ENCODE measurements at regions not wholly inside any gene's neighbourhood (a gene's known extent, or its start where the extent isn't known, plus 50 kb on each side); places are given as distances from the start of the nearest gene placed in this dataset.
"Not testable (repeated sequence)": the region's sequence is repeated elsewhere in the genome, so short reads cannot be mapped to it uniquely, and the experiment has no call there.

DNA sequence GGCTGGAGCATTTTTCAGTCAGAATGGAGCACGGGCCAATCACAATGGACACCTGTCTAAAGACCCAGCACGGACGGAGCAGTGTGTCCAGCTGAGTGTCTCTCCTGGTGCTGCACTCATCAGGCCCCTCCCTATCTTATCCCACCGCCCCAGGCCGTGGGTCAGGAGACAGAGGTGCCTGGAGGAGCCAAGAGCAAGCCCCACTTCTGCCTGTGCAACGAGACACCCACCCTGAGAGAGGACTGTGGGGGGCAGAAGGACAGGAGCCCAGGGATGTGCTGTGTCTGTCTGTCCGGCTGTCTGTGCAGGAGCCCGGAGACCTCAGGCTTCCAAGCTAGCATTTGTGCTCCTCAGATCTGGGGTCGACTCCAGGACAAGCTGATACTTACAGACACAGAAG lies 69.6 kb upstream of the SFSWAP start:
- no peak for TF ChIP-seq ZNF274 (IDR thresholded peaks at IDR 0.05; ENCODE audit: low read depth, low read length)
- no peak overlapping the region for H3K4me3 ChIP-seq (ENCODE audit: low read length)

DNA sequence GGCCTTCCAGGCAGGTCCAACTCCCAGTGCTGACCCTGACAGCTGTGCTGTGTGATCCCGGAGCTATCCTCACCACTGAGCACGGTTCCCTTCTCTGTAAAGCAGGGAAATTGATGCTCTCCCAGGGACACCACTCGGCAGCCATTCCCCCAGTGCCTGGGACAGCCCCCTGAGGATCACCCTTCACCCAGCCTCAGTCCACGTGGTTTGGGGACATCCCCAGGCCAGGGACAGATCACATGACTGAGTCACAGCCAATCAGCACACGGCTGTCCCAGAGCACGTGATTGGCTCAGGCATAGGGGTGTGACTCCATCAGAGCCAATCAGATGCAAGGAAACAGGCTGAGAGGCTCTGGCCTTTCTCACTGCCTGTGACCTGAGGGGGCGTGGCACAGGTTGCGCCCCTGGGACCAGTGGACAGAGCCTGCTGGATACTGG lies 68.8 kb upstream of the SFSWAP start:
- no peak for TF ChIP-seq ZNF274 (IDR thresholded peaks at IDR 0.05; ENCODE audit: low read depth, low read length)
- H3K4me3 ChIP-seq (ENCODE audit: low read length): no peak overlapping the region

GRCh38 chr12:131642771-131643170 lies 68.1 kb upstream of the SFSWAP start:
- no peak overlapping the region for H3K4me3 ChIP-seq (ENCODE audit: low read length)
- TF ChIP-seq ZNF274 (IDR thresholded peaks at IDR 0.05; ENCODE audit: low read depth, low read length): no peak

GRCh38 chr12:131643631-131644452 lies 67.0 kb upstream of the SFSWAP start:
- TF ChIP-seq ZNF274 (IDR thresholded peaks at IDR 0.05; ENCODE audit: low read depth, low read length): no peak
- H3K4me3 ChIP-seq (ENCODE audit: low read length): no peak overlapping the region

DNA sequence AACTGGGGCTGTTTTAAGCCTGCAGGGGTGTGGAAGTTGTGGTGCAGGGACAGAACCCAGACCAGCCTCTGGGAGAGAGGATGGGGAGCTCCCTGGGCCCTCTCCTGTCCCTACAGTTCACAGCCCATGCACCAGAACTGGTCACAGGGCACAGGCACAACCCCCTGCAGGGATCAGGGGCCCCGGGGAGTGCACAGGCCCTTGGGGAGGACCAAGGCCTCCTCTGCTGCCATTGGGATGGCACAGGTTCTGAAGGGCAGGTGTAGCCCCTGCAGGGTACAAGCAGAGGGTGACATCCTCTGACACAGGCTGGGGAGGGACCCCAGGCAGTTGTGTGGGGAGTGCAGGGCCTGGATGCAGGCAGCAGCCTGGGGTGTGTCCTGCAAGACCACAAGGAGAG lies 66.4 kb upstream of the SFSWAP start:
- H3K4me3 ChIP-seq (ENCODE audit: low read length): no peak overlapping the region
- no peak for TF ChIP-seq ZNF274 (IDR thresholded peaks at IDR 0.05; ENCODE audit: low read depth, low read length)

DNA sequence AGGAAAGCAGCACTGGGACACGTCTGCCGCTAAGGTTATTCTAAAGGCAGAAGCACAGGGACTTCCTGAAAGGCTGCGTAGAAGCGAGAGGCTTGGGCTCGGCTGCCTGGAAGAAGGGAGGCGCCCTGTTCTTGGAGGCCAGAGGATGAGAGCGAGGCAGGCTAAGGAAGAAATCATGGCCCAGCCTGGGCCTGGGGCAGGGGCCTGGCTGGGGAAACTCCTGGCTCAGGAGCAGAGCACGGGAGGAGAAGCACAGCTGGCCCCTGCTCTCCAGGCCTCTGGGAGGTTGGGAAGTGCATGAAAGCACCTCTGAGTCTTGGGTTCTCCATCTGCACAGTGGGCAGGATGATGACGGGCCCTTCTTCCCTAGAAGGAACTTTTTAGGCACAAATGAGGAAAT lies 66.0 kb upstream of the SFSWAP start:
- not testable (repeated sequence) for H3K4me3 ChIP-seq (ENCODE audit: low read length)

- not testable (repeated sequence) for H3K4me3 ChIP-seq (ENCODE audit: low read length)
Observed at GRCh38 chr12:131645557-131645956, 65.3 kb upstream of the SFSWAP start.

- H3K4me3 ChIP-seq (ENCODE audit: low read length): not testable (repeated sequence)
Observed at GRCh38 chr12:131646444-131646843, 64.4 kb upstream of the SFSWAP start.

GRCh38 chr12:131647667-131648066 lies 63.2 kb upstream of the SFSWAP start:
- no peak overlapping the region for H3K4me3 ChIP-seq (ENCODE audit: low read length)
- no peak for TF ChIP-seq ZNF274 (IDR thresholded peaks at IDR 0.05; ENCODE audit: low read depth, low read length)

- H3K4me3 ChIP-seq (ENCODE audit: low read length): not testable (repeated sequence)
Observed at GRCh38 chr12:131655469-131656174, 55.3 kb upstream of the SFSWAP start.

DNA sequence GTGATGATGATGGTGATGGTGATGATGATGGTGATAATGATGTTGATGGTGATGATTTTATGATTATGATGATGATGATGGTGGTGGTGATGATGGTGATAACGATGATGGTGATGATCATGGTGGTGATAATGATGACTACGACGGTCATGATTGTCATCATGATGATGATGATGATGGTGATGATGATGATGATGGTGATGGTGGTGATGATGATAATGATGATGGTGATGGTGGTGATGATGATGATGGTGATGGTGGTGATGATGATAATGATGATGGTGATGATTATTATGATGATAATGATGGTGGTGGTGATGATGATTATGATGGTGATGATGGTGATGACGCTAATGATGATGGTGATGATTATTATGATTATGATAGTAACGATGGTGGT lies 54.1 kb upstream of the SFSWAP start:
- H3K4me3 ChIP-seq (ENCODE audit: low read length): not testable (repeated sequence)

DNA sequence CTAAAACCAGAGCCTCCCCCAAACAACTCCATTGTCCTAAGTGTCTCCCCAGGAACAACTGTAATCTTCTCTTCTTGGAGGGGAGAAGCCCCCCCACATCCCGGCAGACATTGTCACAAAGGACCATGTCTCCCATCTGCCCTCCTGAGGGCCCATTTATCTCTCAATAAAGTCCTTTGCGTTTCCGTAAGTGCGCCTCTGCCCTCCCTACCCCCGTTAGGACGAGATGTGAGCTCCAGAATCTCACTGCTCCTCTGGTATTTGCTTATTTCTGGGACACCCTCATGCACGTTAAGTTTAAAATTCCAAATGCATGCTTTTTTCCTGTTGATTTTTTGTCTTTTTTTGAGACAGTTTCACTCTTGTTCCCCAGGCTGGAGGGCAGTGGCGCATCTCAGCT lies 52.3 kb upstream of the SFSWAP start:
- not testable (repeated sequence) for H3K4me3 ChIP-seq (ENCODE audit: low read length)

GRCh38 chr12:131659484-131659883 lies 51.4 kb upstream of the SFSWAP start:
- not testable (repeated sequence) for H3K4me3 ChIP-seq (ENCODE audit: low read length)

DNA sequence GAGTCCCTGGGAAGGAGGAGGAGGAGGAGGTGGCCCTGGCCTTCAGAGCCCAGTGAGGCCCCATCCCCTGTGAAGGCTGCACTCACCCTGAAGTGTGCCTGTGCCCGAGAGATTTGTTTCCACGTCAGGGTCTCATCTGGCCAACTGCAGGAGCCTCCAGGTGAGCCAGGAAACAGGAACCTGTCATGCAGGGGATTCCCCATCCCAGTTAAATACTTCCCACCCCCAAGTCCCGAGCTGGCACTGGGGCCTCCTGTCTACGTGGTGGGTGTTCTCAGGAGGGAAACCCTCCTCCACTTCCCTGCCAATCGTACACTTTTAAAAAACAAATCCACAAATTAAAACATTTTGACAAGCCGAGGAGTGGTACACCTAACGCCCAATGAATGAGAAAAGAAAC lies 50.9 kb upstream of the SFSWAP start:
- H3K4me3 ChIP-seq (ENCODE audit: low read length): not testable (repeated sequence)

- H3K4me3 ChIP-seq (ENCODE audit: low read length): not testable (repeated sequence)
Observed at GRCh38 chr12:131660401-131660800, 50.5 kb upstream of the SFSWAP start.

Data from GM08714 (cell line).